Pancreas (tissue), 10 donors: ENCODE measurements at regions not wholly inside any gene's neighbourhood (a gene's known extent, or its start where the extent isn't known, plus 50 kb on each side); places are given as distances from the start of the nearest gene placed in this dataset.
"Not testable (repeated sequence)": the region's sequence is repeated elsewhere in the genome, so short reads cannot be mapped to it uniquely, and the experiment has no call there.

Experiments used
- ATAC-seq, 4 donors: fragments of 200-7000 bp; cut with Tn5 transposase; one replicate each; pipeline versions ENCODE4 v1.8.0 to v1.9.1; 2020; ENCODE audit warnings: mild to moderate bottlenecking in 4 of 4, moderate library complexity in 4 of 4
- DNase-seq, 6 donors: peaks; one replicate each; pipeline ENCODE4 v3.0.0-alpha.2; 2020
- FAIRE-seq: peaks from 2 replicates; lab custom pipeline; 2012; peaks lifted over from hg19 to GRCh38; lab: Jason Lieb, UNC
- H3K27ac ChIP-seq, 4 donors: fragments of 200-600 bp; sonication (generic); 1 replicate in 3 of 4; 2 replicates in 1 of 4; pipeline versions ENCODE4 v1.5.0 to v1.8.0; 2020
- H3K27me3 ChIP-seq, 4 donors: fragments of 200-600 bp; one replicate each; pipeline ENCODE4 v1.8.0; 2021
- H3K36me3 ChIP-seq, 3 donors: fragments of 200-600 bp; sonication (generic) in 1 of 3; one replicate each; pipeline versions ENCODE4 v1.5.0 to v1.8.0; 2020 to 2021
- H3K4me1 ChIP-seq, 3 donors: fragments of 200-600 bp; one replicate each; pipeline ENCODE4 v1.8.0; 2021
- H3K4me3 ChIP-seq, 4 donors: fragments of 200-600 bp; sonication (generic) in 2 of 4; one replicate each; pipeline versions ENCODE4 v1.5.0 to v1.8.0; 2020 to 2021
- H3K9me3 ChIP-seq, 4 donors: fragments of 200-600 bp; one replicate each; pipeline ENCODE4 v1.8.0; 2021
- CTCF ChIP-seq, 4 donors: fragments of 200-600 bp; sonication (generic) in 3 of 4; IDR thresholded peaks; one replicate each; pipeline versions ENCODE4 v1.5.0 to v1.8.0; 2021; ENCODE audit warnings: antibody characterized with exemption in 4 of 4
- WGBS, 2 donors: extraction: QIAGEN DNeasy Blood & Tissue Kit; methylation state at CpG; one replicate each; pipeline ENCODE4 v1.1.7; 2013; 5-methylcytosine and 5-hydroxymethylcytosine counted together
- intact Hi-C, 3 donors: fragments of 100-400 bp; cut with DNase I; formaldehyde crosslinking; loops; one replicate each; pipeline versions ENCODE4 v1.11.1 to v1.14.2; 2022
- donor health status: healthy with polysubstance abuse.
- donor health status: DM: no; HTN: no; CAD: no; lungs with moderate emphysema.
- donor health status: DM: no; HTN: no; CAD: no.
- donor health status: control.
- donor health status: control.
- donor health status: Bipolar disorder and iron deficiency.
- donor health status: DM: yes; HTN: yes; CAD: no.
- donor health status: DM: no; HTN: no; CAD: no.
- donor health status: DM: no; HTN: no; CAD: no.
- donor health status: DM: yes; HTN: yes; CAD: no.

GRCh38 chr16:72635694-72636093 lies 412.2 kb downstream of the ZFHX3 start:
- Histone ChIP-seq H3K36me3 (no peaks in the 10 kb centered on the region), H3K9me3 (peaks cover 0 to 3% (median 0%) of the 10 kb centered on the region in 4 donors)

GRCh38 chr16:72635104-72635503 lies 412.8 kb downstream of the ZFHX3 start:
- Histone ChIP-seq H3K4me3 (no peak overlapping the region), H3K36me3 (no peaks in the 10 kb centered on the region), H3K27ac (no peak overlapping the region), H3K9me3 (peaks cover 0 to 3% (median 0%) of the 10 kb centered on the region in 4 donors), H3K4me1 (no peaks in the 10 kb centered on the region), H3K27me3 (no peaks in the 10 kb centered on the region)
- no peak for TF ChIP-seq CTCF (IDR thresholded peaks at IDR 0.05)
- WGBS, 2 donors, result 91 to 93% methylated on average over 4 of the region's 4 CpGs
- no peak for ATAC-seq
- no peak for DNase-seq
- intact Hi-C loops, result no loop called here
- FAIRE-seq, result no peak

More at GRCh38 chr16:72635694-72636093, 412.2 kb downstream of the ZFHX3 start:
- DNase-seq, result no peak
- Histone ChIP-seq H3K4me1 (no peaks in the 10 kb centered on the region), H3K27ac (no peak overlapping the region), H3K27me3 (no peaks in the 10 kb centered on the region), H3K4me3 (no peak overlapping the region)
- intact Hi-C loops, result no loop called here
- ATAC-seq, result no peak
- TF ChIP-seq CTCF (IDR thresholded peaks at IDR 0.05), result no peak
- 90 to 94% methylated on average over 5 of the region's 5 CpGs for WGBS, 2 donors
- no peak for FAIRE-seq

GRCh38 chr16:72627182-72627896 lies 420.6 kb downstream of the ZFHX3 start:
- intact Hi-C loops, H3K9me3 ChIP-seq, DNase-seq, FAIRE-seq, H3K27me3 ChIP-seq, H3K27ac ChIP-seq, H3K36me3 ChIP-seq, ATAC-seq, H3K4me3 ChIP-seq, H3K4me1 ChIP-seq: not testable (repeated sequence)
- 66 to 74% methylated on average over 15 to 30 of the region's 30 CpGs for WGBS, 2 donors

- intact Hi-C loops, result no loop called here
- TF ChIP-seq CTCF (IDR thresholded peaks at IDR 0.05), result no peak
- H3K4me1 ChIP-seq, result no peaks in the 10 kb centered on the region
- H3K27ac ChIP-seq, result no peak overlapping the region
- no peak for ATAC-seq
- no peak for DNase-seq
- H3K4me3 ChIP-seq, result no peak overlapping the region
- H3K27me3 ChIP-seq, result no peaks in the 10 kb centered on the region
- no peaks in the 10 kb centered on the region for H3K9me3 ChIP-seq
- H3K36me3 ChIP-seq, result no peaks in the 10 kb centered on the region
- FAIRE-seq, result no peak
These were observed 421.3 kb downstream of the ZFHX3 start for GRCh38 chr16:72626623-72627022.

- intact Hi-C loops, result no loop called here
- WGBS, 2 donors, result 86 to 94% methylated on average over 3 of the region's 3 CpGs
- Histone ChIP-seq H3K27me3 (no peaks in the 10 kb centered on the region), H3K4me1 (no peaks in the 10 kb centered on the region), H3K9me3 (no peaks in the 10 kb centered on the region), H3K27ac (no peak overlapping the region), H3K4me3 (no peak overlapping the region), H3K36me3 (no peaks in the 10 kb centered on the region)
- ATAC-seq (no peak), DNase-seq (no peak), FAIRE-seq (no peak)
- no peak for TF ChIP-seq CTCF (IDR thresholded peaks at IDR 0.05)
These were observed 426.3 kb downstream of the ZFHX3 start for GRCh38 chr16:72621651-72622050.
